ENCODE measurements at regions not wholly inside any gene's neighbourhood (a gene's known extent, or its start where the extent isn't known, plus 50 kb on each side); places are given as distances from the start of the nearest gene placed in this dataset.

DNA sequence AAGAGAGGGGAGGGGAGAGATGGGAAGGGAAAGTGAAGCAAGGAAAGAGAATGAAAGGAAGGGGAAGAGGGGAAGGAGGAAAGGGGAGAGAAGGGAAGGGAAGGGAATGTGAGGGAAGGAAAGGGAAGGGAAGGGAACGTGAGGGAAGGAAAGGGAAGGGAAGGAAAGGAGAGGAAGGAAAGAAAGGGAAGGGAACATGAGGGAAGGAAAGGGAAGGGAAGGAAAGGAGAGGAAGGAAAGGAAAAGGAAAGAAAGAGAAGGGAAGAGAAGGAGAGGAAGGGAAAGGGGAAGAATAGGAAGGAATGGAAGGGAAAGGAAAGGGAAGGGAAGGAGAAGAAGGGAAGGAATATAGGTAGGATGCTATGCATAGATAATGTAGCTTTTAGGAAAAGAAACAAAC lies 139.7 kb upstream of the PTER start:
- Histone ChIP-seq H3K4me3 (no peak overlapping the region), H3K27ac (no peak overlapping the region), H3K36me3 (no peaks in the 10 kb centered on the region), H3K27me3 (no peaks in the 10 kb centered on the region), H3K9me3 (no peaks in the 10 kb centered on the region), H3K4me1 (no peaks in the 10 kb centered on the region)
- no peak for DNase-seq
- intact Hi-C loops (cut with DNase I): no loop called here
- no peak for ATAC-seq
- no peak for TF ChIP-seq POLR2A (IDR thresholded peaks at IDR 0.05)
- TF ChIP-seq CTCF (IDR thresholded peaks at IDR 0.05): no peak
- 21% methylated on average over 1 of the region's 1 CpG for WGBS (ENCODE audit: insufficient coverage, low coverage, low lambda C conversion rate, missing lambda C conversion rate)

DNA sequence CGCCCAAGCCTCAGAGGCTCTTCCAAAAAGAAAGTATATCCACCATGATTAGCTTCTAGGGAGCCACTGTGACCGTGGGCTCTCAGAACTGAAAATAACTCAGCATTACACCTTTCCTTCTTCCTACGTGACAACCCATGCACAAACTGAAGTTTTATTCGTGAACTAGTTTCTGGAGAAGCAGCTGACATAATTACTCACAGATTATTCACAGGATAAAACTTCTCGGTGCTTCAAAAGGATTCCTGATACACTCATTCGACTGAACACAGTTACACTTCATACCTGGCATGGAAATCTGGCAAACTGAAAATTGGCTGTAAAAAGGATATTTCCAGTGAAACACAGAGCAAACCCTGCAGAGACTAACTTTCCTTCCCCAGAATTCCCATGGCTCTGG lies 139.2 kb upstream of the PTER start:
- DNase-seq (no peak), ATAC-seq (no peak)
- Histone ChIP-seq H3K4me1 (no peaks in the 10 kb centered on the region), H3K27me3 (no peaks in the 10 kb centered on the region), H3K9me3 (no peaks in the 10 kb centered on the region), H3K4me3 (no peak overlapping the region), H3K27ac (no peak overlapping the region), H3K36me3 (no peaks in the 10 kb centered on the region)
- intact Hi-C loops (cut with DNase I): no loop called here
- no peak for TF ChIP-seq POLR2A (IDR thresholded peaks at IDR 0.05)
- TF ChIP-seq CTCF (IDR thresholded peaks at IDR 0.05): no peak
- WGBS (ENCODE audit: insufficient coverage, low coverage, low lambda C conversion rate, missing lambda C conversion rate): 33% methylated on average over 6 of the region's 6 CpGs

GRCh38 chr10:16304311-16304710 lies 132.5 kb upstream of the PTER start:
- DNase-seq: no peak
- 67% methylated on average over 2 of the region's 4 CpGs for WGBS (ENCODE audit: insufficient coverage, low coverage, low lambda C conversion rate, missing lambda C conversion rate)
- intact Hi-C loops (cut with DNase I): no loop called here
- no peak for ATAC-seq
- no peak overlapping the region for H3K4me3 ChIP-seq
- TF ChIP-seq CTCF (IDR thresholded peaks at IDR 0.05): no peak
- TF ChIP-seq POLR2A (IDR thresholded peaks at IDR 0.05): no peak
- no peaks in the 10 kb centered on the region for H3K4me1 ChIP-seq
- no peaks in the 10 kb centered on the region for H3K27me3 ChIP-seq
- no peak overlapping the region for H3K27ac ChIP-seq
- H3K36me3 ChIP-seq: no peaks in the 10 kb centered on the region
- H3K9me3 ChIP-seq: no peaks in the 10 kb centered on the region

- Histone ChIP-seq H3K4me1 (no peaks in the 10 kb centered on the region), H3K27ac (no peak overlapping the region), H3K27me3 (no peaks in the 10 kb centered on the region), H3K36me3 (no peaks in the 10 kb centered on the region), H3K9me3 (no peaks in the 10 kb centered on the region), H3K4me3 (no peak overlapping the region)
- ATAC-seq (no peak), DNase-seq (no peak)
- intact Hi-C loops (cut with DNase I): no loop called here
- 18% methylated on average over 1 of the region's 1 CpG for WGBS (ENCODE audit: insufficient coverage, low coverage, low lambda C conversion rate, missing lambda C conversion rate)
- TF ChIP-seq CTCF (IDR thresholded peaks at IDR 0.05) (no peak), POLR2A (IDR thresholded peaks at IDR 0.05) (no peak)
These were observed 126.4 kb upstream of the PTER start for GRCh38 chr10:16310440-16310839.

GRCh38 chr10:16314259-16314658 lies 122.6 kb upstream of the PTER start:
- no peaks in the 10 kb centered on the region for H3K27me3 ChIP-seq
- DNase-seq (no peak), ATAC-seq (no peak)
- no peaks in the 10 kb centered on the region for H3K9me3 ChIP-seq
- H3K27ac ChIP-seq: no peak overlapping the region
- intact Hi-C loops (cut with DNase I): no loop called here
- TF ChIP-seq CTCF (IDR thresholded peaks at IDR 0.05) (no peak), POLR2A (IDR thresholded peaks at IDR 0.05) (no peak)
- no peaks in the 10 kb centered on the region for H3K4me1 ChIP-seq
- H3K4me3 ChIP-seq: no peak overlapping the region
- H3K36me3 ChIP-seq: no peaks in the 10 kb centered on the region
